ENCODE measurements at regions not wholly inside any gene's neighbourhood (a gene's known extent, or its start where the extent isn't known, plus 50 kb on each side); places are given as distances from the start of the nearest gene placed in this dataset.

DNA sequence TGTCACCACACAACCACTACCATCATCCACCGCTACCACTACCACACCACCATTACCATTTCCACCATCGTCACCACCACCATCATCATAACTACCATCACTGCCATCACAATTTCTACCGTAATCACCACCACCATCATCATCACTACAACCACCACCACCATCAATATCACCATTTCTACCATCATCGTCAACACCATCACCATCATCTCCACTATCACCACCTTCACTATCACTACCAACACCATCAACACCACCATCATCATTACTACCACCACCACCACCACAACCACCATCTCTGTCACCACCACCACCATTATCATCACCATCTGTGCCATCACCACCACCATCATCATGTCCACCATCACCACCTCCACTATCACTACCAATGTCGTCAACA, 524.5 kb upstream of the C16orf82 start:
- Mint-ChIP-seq H3K4me1 (ENCODE audit: low read depth) (no peaks in the 10 kb centered on the region), H3K36me3 (ENCODE audit: low read depth) (no peaks in the 10 kb centered on the region), H3K27me3 (ENCODE audit: low read depth) (peaks cover 11% of the 10 kb centered on the region), H3K27ac (no peak overlapping the region), H3K4me3 (ENCODE audit: low read depth) (no peak overlapping the region), H3K9me3 (no peaks in the 10 kb centered on the region)
- intact Hi-C loops (cut with micrococcal nuclease): no loop called here
- no peak for DNase-seq (ENCODE audit: low spot score)

DNA sequence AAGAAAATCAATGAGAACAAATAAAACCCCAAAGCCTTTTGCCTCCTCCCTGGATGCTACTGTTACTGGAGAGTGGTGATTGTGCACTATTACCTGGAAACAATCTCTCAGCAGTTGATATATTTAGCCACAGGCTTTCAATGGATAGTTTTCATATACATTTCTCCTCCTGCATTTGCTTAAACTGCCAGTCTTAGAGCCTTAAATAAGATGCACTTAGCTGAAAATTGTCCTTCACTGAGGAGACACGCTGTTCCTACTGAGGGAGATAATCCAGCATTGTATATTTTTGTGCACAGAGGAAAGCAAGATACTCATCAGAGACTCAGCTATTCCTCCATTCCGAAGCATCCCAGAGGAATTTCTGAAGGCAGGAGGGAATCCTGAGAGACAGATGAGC, 520.2 kb upstream of the C16orf82 start:
- H3K4me1 Mint-ChIP-seq (ENCODE audit: low read depth): no peaks in the 10 kb centered on the region
- no peak overlapping the region for H3K27ac Mint-ChIP-seq
- DNase-seq (ENCODE audit: low spot score): no peak
- H3K4me3 Mint-ChIP-seq (ENCODE audit: low read depth): no peak overlapping the region
- H3K27me3 Mint-ChIP-seq (ENCODE audit: low read depth): peaks cover 21% of the 10 kb centered on the region
- no peaks in the 10 kb centered on the region for H3K9me3 Mint-ChIP-seq
- H3K36me3 Mint-ChIP-seq (ENCODE audit: low read depth): no peaks in the 10 kb centered on the region
- intact Hi-C loops (cut with micrococcal nuclease): no loop called here

DNA sequence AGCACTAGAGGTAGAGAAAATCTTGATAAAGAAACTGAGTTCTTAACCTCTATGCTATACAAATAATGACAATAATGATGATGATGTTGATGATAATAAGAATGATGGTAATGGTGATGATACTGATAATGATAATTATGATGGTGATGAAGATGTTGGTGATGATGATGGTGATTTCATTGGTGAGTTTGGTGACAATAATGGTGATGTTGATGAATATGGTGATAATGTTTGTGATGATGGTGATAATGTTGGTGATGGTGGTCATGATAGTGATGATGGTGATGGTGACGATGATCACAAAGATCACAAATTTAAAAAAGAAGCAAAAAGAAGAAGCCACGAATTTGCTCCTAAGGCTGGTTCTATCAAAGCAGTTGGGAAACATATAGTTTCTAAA, 519.0 kb upstream of the C16orf82 start:
- H3K36me3 Mint-ChIP-seq (ENCODE audit: low read depth): no peaks in the 10 kb centered on the region
- H3K27ac Mint-ChIP-seq: no peak overlapping the region
- H3K4me3 Mint-ChIP-seq (ENCODE audit: low read depth): no peak overlapping the region
- DNase-seq (ENCODE audit: low spot score): no peak
- peaks cover 28% of the 10 kb centered on the region for H3K27me3 Mint-ChIP-seq (ENCODE audit: low read depth)
- no peaks in the 10 kb centered on the region for H3K9me3 Mint-ChIP-seq
- intact Hi-C loops (cut with micrococcal nuclease): no loop called here
- no peaks in the 10 kb centered on the region for H3K4me1 Mint-ChIP-seq (ENCODE audit: low read depth)

- Mint-ChIP-seq H3K4me1 (ENCODE audit: low read depth) (no peaks in the 10 kb centered on the region), H3K27ac (no peak overlapping the region), H3K27me3 (ENCODE audit: low read depth) (peaks cover 40% of the 10 kb centered on the region), H3K4me3 (ENCODE audit: low read depth) (no peak overlapping the region), H3K9me3 (no peaks in the 10 kb centered on the region), H3K36me3 (ENCODE audit: low read depth) (no peaks in the 10 kb centered on the region)
- intact Hi-C loops (cut with micrococcal nuclease): no loop called here
- no peak for DNase-seq (ENCODE audit: low spot score)
These were observed 516.6 kb upstream of the C16orf82 start for GRCh38 chr16:26550111-26550610.

DNA sequence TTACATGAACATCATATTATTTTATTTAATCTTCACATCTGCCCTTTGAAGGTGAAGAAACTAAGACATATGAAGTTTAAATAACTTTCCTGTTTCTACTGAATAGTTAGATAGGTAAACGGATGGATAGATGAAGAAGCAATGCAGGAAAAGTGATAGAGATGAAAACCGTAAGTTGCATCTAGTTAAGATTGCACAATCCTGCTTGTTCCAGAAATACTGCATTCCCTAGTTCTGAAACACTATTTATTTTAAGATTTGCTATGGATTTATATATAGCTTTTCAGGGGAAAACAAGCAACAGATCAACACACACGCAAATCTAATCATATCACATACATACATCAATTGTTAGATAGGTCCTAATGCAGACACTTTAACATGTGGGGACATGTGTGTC, 512.7 kb upstream of the C16orf82 start:
- H3K36me3 Mint-ChIP-seq (ENCODE audit: low read depth): no peaks in the 10 kb centered on the region
- DNase-seq (ENCODE audit: low spot score): no peak
- H3K9me3 Mint-ChIP-seq: no peaks in the 10 kb centered on the region
- intact Hi-C loops (cut with micrococcal nuclease): no loop called here
- no peaks in the 10 kb centered on the region for H3K4me1 Mint-ChIP-seq (ENCODE audit: low read depth)
- H3K4me3 Mint-ChIP-seq (ENCODE audit: low read depth): no peak overlapping the region
- H3K27me3 Mint-ChIP-seq (ENCODE audit: low read depth): peaks cover 37% of the 10 kb centered on the region
- no peak overlapping the region for H3K27ac Mint-ChIP-seq

- no peak overlapping the region for H3K4me3 Mint-ChIP-seq (ENCODE audit: low read depth)
- no peak overlapping the region for H3K27ac Mint-ChIP-seq
- H3K9me3 Mint-ChIP-seq: peaks cover 3% of the 10 kb centered on the region
- intact Hi-C loops (cut with micrococcal nuclease): no loop called here
- H3K4me1 Mint-ChIP-seq (ENCODE audit: low read depth): peaks cover 7% of the 10 kb centered on the region
- H3K36me3 Mint-ChIP-seq (ENCODE audit: low read depth): no peaks in the 10 kb centered on the region
- H3K27me3 Mint-ChIP-seq (ENCODE audit: low read depth): peaks cover 56% of the 10 kb centered on the region
- no peak for DNase-seq (ENCODE audit: low spot score)
These were observed 505.4 kb upstream of the C16orf82 start for GRCh38 chr16:26561303-26561702.

GRCh38 chr16:26563018-26563417, 503.7 kb upstream of the C16orf82 start:
- Mint-ChIP-seq H3K27me3 (ENCODE audit: low read depth) (peaks cover 58% of the 10 kb centered on the region), H3K9me3 (peaks cover 3% of the 10 kb centered on the region), H3K36me3 (ENCODE audit: low read depth) (no peaks in the 10 kb centered on the region), H3K4me1 (ENCODE audit: low read depth) (peaks cover 7% of the 10 kb centered on the region), H3K27ac (no peak overlapping the region), H3K4me3 (ENCODE audit: low read depth) (no peak overlapping the region)
- intact Hi-C loops (cut with micrococcal nuclease): no loop called here
- no peak for DNase-seq (ENCODE audit: low spot score)

DNA sequence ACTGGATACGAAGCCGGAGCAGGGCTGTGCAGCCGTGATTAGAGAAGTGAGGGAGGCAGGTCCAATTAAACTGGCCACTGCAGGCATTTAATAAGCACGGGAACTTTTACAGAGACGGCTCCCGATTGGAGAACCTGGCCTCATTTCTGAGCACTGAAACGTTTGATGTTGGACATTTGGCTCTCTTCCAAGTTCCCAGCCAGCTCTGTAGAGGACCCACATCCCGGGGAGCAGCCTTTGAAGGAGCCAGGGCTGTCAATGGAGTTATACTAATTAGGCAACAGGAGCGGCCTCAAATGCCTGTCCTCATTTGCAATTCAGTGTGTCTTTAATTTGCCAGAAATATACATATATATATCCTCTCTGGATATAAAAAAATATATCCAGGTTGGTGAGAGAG, 499.4 kb upstream of the C16orf82 start:
- intact Hi-C loops (cut with micrococcal nuclease): no loop called here
- H3K4me3 Mint-ChIP-seq (ENCODE audit: low read depth): no peak overlapping the region
- H3K36me3 Mint-ChIP-seq (ENCODE audit: low read depth): no peaks in the 10 kb centered on the region
- H3K9me3 Mint-ChIP-seq: no peaks in the 10 kb centered on the region
- H3K27ac Mint-ChIP-seq: no peak overlapping the region
- DNase-seq (ENCODE audit: low spot score): no peak
- peaks cover 36% of the 10 kb centered on the region for H3K27me3 Mint-ChIP-seq (ENCODE audit: low read depth)
- peaks cover 8% of the 10 kb centered on the region for H3K4me1 Mint-ChIP-seq (ENCODE audit: low read depth)

DNA sequence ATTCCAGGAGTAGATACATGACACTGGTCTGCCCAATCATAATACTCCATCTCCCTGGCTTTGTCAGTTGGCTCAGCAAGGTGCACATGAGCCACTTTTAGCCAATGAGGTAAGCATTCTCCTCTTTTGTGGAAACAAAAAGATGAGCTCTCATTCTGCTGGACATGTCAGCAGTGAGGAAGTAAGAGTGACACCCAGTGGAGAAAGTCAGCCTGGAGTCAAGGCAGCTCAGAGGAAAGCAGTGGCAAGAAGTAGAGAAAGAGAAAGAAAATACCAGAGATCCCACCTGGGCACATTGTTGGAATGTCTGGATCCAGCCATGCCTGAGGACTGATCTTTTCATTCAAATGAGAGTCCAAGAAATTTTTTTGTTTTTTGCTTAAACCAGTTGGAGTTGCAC, 496.9 kb upstream of the C16orf82 start:
- DNase-seq (ENCODE audit: low spot score): no peak
- Mint-ChIP-seq H3K36me3 (ENCODE audit: low read depth) (no peaks in the 10 kb centered on the region), H3K4me1 (ENCODE audit: low read depth) (peaks cover 9% of the 10 kb centered on the region), H3K4me3 (ENCODE audit: low read depth) (no peak overlapping the region), H3K27me3 (ENCODE audit: low read depth) (peaks cover 29% of the 10 kb centered on the region), H3K27ac (no peak overlapping the region), H3K9me3 (no peaks in the 10 kb centered on the region)
- intact Hi-C loops (cut with micrococcal nuclease): no loop called here

GRCh38 chr16:26578748-26579147, 488.0 kb upstream of the C16orf82 start:
- Mint-ChIP-seq H3K36me3 (ENCODE audit: low read depth) (no peaks in the 10 kb centered on the region), H3K27me3 (ENCODE audit: low read depth) (peaks cover 27% of the 10 kb centered on the region), H3K27ac (no peak overlapping the region), H3K9me3 (peaks cover 5% of the 10 kb centered on the region), H3K4me1 (ENCODE audit: low read depth) (peaks cover 3% of the 10 kb centered on the region), H3K4me3 (ENCODE audit: low read depth) (no peak overlapping the region)
- intact Hi-C loops (cut with micrococcal nuclease): no loop called here
- no peak for DNase-seq (ENCODE audit: low spot score)

- Mint-ChIP-seq H3K27me3 (ENCODE audit: low read depth) (peaks cover 23% of the 10 kb centered on the region), H3K4me3 (ENCODE audit: low read depth) (no peak overlapping the region), H3K36me3 (ENCODE audit: low read depth) (peaks cover 14% of the 10 kb centered on the region), H3K27ac (no peak overlapping the region), H3K4me1 (ENCODE audit: low read depth) (peaks cover 3% of the 10 kb centered on the region), H3K9me3 (peaks cover 27% of the 10 kb centered on the region)
- intact Hi-C loops (cut with micrococcal nuclease): no loop called here
- no peak for DNase-seq (ENCODE audit: low spot score)
These were observed 482.9 kb upstream of the C16orf82 start for GRCh38 chr16:26583803-26584202.

DNA sequence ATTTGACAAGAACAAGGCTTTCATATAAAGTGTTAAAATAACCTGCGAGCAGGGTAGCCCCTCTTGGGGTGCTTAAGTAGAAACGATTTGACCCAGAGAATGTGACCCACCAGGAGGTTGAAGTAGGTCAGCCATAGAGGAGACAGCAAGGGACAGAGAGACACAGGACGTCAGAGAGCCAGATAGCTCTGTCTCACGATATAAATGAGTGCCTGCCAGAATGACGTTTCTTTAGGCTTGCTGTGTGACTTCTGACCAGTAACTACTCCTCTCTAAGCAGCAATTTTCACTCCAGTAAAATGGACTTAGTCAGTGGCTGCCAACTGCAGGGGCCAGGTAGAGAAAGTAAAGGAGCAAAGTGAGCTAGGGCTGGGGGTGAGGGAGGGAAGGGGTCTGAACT, 473.0 kb upstream of the C16orf82 start:
- intact Hi-C loops (cut with micrococcal nuclease): loop anchor here (10.0 kb wide), 3 partner anchors 581 to 771 kb away; no protein-coding TSS in a partner anchor
- no peak for DNase-seq (ENCODE audit: low spot score)
- peak overlapping the region; percentile 57 for H3K4me3 Mint-ChIP-seq (ENCODE audit: low read depth)
- no peaks in the 10 kb centered on the region for H3K27me3 Mint-ChIP-seq (ENCODE audit: low read depth)
- H3K9me3 Mint-ChIP-seq: peaks cover 4% of the 10 kb centered on the region
- peaks cover 13% of the 10 kb centered on the region for H3K36me3 Mint-ChIP-seq (ENCODE audit: low read depth)
- H3K4me1 Mint-ChIP-seq (ENCODE audit: low read depth): peaks cover 58% of the 10 kb centered on the region
- H3K27ac Mint-ChIP-seq: peak overlapping the region; percentile 70

DNA sequence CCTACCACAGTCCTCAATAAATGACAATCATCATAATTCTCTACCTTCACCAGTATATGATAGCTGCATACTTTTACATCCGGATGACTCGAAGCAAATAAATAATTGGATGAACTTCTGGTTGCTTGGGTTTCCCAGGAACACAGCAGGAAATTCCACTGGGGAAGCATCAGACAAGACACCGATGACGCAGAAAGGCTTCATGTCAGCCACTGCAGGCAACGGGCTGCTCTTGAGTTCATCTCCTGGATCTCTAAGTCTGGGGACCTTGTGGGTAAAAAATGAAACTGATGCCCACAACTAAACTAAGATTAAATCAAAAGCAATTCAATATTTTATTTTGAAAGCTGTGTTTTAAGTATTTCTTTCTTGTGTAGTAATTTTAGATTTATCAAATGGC, 472.1 kb upstream of the C16orf82 start:
- peaks cover 65% of the 10 kb centered on the region for H3K4me1 Mint-ChIP-seq (ENCODE audit: low read depth)

GRCh38 chr16:26595199-26595598, 471.5 kb upstream of the C16orf82 start:
- Mint-ChIP-seq H3K36me3 (ENCODE audit: low read depth) (peaks cover 17% of the 10 kb centered on the region), H3K27me3 (ENCODE audit: low read depth) (no peaks in the 10 kb centered on the region), H3K27ac (peak overlapping the region; percentile 72), H3K4me1 (ENCODE audit: low read depth) (peaks cover 67% of the 10 kb centered on the region), H3K9me3 (peaks cover 4% of the 10 kb centered on the region), H3K4me3 (ENCODE audit: low read depth) (no peak overlapping the region)
- DNase-seq (ENCODE audit: low spot score): no peak
- intact Hi-C loops (cut with micrococcal nuclease): loop anchor here (10.0 kb wide), 3 partner anchors 580 to 770 kb away; no protein-coding TSS in a partner anchor

More for the DNA sequence above, 472.1 kb upstream of the C16orf82 start:
- no peak for DNase-seq (ENCODE audit: low spot score)
- Mint-ChIP-seq H3K36me3 (ENCODE audit: low read depth) (peaks cover 17% of the 10 kb centered on the region), H3K4me3 (ENCODE audit: low read depth) (peak overlapping the region; percentile 62), H3K27me3 (ENCODE audit: low read depth) (no peaks in the 10 kb centered on the region), H3K27ac (peak overlapping the region; percentile 73), H3K9me3 (peaks cover 4% of the 10 kb centered on the region)
- intact Hi-C loops (cut with micrococcal nuclease): loop anchor here (10.0 kb wide), 3 partner anchors 580 to 770 kb away; no protein-coding TSS in a partner anchor
